HG02981 (cell line): ENCODE measurements at regions not wholly inside any gene's neighbourhood (a gene's known extent, or its start where the extent isn't known, plus 50 kb on each side); places are given as distances from the start of the nearest gene placed in this dataset.
"Not testable (repeated sequence)": the region's sequence is repeated elsewhere in the genome, so short reads cannot be mapped to it uniquely, and the experiment has no call there.

Experiments used
- ATAC-seq: cut with Tn5 transposase; IDR thresholded peaks from one replicate; pipeline ENCODE4 v1.9.1; 2021; ENCODE audit warnings: mild to moderate bottlenecking, moderate library complexity; ENCODE audit not compliant: unreplicated experiment

DNA sequence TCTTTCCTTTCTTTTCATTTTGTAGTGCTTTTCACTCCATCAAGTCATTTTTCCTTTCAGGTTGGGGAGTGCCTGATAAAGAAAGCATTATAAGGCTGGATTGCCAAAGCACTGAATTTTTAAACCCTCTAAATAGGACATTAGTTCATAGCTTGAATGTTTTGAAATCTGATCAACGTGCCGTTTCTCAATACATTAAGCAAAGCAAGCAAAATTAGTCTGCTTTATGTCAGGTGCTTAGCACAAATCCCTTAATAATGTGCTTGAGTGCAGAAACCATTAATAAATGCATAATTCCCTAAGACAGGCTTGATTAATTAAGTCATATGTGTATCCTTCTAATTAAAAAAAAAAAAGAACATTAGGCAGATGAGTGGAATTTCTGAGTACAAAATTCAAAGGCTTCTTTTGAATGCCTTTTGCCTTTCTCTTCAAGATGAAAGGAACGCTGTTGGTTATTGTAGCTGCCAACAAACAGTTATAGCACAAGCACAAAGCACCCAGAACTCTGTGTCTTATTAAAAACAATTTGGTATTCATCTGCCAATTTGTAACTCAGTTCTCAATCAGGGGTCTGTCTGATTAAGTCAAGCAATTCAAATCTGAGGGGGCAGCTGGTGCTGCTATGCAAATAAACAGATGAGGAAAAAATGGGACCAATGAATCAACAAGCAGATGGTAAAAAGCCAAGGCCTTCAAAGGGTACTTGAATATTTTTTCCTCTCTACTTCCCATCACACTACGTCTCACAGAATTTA, 233.7 kb downstream of the TLE1 start:
- no peak for ATAC-seq

DNA sequence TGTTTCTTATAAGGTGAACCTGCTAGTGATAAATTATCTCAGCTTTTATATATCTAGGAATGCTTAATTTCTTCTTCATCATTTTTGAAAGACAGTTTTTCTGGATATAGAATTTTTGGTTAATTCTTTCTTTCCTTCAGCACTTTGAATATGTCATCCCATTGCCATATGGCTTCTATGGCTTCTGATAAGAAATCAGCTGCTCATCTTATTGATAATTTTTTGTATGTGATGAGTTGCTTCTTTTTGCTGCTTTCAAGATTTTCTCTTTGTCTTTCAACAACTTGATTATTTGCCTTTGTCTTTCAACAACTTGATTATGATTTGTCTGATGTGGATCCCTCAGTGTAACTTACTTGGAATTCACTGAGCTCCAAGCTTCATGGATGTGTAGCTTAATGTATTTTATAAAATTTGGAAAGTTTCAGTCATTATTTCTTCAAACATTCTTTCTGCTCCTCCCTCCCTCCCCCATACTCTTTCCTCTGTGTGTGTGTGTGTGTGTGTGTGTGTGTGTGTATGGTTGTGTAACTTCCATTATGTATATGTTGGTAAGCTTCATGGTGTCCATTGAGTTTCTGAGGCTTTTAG, 243.9 kb downstream of the TLE1 start:
- ATAC-seq, result no peak

DNA sequence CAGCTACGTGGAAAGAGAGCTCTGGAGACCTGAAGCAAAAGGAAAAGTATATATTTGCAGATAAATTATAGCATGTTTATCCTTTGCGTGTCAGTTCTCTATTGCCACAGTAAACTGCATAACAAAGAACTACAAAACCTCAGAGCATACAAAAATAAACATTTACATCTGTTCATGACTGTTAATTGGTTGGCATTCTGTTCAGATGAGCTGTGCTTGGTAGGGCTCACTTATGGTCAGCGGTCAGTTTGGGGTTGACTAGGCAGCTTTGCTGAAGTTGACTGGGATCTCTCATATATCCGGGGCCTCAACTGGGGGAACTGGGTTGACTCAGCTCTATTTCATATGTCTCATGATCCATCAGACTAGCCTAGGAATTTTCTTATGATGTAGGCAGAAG, 257.7 kb downstream of the TLE1 start:
- no peak for ATAC-seq

DNA sequence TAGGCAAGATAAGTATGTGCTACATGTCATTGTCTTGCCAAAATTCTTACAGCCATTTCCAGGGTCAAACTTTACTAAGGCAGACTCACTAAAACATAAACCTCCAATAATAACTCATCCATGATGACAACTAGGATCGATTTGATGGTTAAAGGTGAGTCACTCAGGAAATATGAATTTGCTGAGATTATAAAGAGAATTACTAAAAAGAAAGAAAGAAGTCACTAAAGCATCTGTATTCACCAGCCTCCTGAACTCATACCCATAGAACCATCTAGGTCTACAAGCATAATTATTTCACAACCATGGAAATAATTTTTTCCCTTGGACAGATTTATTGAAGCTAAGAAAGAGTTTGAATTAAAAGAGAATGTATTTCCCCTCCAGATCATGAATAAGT, 258.6 kb downstream of the TLE1 start:
- ATAC-seq, result no peak

DNA sequence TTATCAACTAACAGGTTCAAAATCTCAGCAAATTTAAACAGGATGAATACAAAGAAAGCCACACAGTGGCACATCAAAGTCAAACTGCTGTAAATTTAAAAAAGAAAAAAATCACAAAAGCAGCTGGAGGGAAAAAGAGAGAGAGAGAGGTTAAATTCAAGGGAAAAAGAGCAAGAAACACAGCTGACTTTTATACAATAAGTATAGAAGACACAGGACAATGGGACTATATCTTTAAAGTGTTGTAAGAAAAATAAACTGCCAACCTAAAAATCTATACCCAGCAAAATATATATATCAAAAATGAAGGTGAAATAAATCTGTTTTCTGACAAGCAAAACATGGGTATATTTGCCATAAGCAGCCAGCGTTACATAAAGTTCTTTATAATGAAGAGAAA, 261.5 kb downstream of the TLE1 start:
- no peak for ATAC-seq

DNA sequence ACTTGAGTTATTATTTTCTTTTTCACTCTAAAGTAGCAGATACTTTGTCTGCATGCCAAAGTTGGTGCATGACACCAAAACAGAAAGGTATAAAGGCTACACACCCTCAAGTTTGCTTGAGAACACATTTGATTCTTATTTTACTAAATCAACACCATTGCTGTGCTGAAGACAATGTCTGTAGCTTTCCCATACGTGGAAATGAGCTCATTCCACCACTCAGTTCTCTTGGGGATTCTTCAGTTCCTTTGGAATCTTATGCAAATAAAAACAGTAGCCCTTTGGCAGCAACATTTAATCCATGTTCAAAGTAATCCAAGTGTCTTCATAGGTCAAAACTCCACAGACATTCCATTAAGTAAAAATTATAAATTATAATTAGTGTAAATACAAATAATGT, 264.9 kb downstream of the TLE1 start:
- ATAC-seq, result no peak

DNA sequence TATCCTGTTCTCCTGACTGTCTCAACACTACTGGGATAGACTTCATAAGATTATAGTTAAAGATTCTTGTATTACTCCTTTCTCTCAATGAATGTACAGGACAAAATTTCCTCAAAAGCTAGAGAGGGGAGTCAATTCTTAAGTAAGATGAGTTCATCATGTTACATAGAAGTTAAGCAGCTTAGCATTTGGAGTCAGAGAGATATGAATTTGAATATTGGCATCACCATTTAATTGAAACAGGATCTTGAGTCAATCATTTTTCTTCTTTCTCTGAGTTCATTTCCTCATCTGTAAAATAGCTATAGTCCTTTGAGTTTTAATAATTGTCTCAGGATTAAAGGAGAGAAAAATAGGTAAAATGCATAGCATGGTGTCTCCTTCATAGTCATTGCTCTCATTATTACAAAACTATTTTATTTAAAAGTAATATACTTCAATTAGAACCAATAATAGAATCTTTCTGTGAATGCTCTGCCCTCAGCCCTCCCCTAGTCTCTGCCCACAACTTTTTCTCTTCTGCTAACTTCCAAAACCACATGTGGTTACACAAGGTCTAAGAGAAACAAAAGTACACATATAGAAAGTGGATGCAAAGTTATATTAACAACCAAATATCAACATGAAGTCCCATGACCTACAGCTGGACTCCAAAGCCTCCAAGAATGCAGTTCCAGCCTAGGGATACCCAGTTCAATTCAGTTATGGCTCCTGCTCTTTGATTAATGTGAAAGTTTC, 265.6 kb downstream of the TLE1 start:
- no peak for ATAC-seq

DNA sequence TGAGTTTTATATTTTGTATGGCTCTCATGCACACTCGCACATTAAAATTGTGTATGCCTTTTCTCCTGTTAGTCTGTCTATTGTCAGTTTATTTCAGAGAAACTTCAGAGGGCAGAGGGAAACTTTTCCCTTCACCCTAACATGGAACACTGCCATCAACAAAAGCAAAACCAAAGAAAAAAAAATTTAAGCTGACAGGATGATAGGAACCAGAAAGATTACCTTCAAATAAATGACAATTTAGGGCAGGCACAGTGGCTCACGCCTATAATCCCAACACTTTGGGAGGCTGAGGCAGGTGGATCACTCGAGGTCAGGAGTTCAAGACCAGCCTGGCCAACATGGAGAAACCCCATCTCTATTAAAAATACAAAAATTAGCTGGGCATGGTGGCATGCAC, 268.3 kb downstream of the TLE1 start:
- ATAC-seq, result not testable (repeated sequence)

DNA sequence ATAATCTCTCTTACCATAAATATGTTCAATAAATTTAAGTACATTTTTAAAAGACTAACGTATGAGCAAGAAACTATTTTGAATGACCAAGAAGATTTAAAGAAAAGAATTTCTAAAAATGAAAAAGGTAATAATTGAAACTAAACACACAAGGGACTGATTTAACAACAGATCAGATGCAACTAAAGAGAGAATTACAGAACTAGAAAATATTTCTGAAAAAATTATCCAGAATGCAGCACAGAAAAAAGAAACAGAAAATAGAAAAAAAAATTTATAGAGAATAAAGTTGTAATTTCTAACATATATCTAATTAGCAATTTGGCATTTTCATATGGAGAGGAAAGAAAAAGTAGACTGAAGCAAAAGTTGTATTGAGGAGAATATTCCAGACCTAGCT, 269.3 kb downstream of the TLE1 start:
- no peak for ATAC-seq

DNA sequence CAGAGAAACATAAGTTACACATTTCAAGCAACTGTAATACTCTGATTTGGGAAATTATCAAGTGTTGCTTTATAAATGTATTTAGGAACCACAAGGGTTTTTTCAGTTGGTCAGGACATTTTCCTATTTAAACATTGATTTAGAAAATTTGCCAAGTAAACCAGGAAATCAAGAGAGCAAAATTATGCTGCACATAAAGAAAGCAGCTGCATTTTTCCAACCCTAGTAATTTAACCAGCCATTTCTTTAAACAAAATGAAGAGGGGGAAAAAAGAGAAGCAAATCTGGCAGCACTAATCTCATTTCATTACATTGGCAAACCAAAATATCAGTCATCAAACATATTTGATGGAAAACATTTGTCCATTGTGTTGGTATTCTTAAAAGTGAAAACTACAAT, 271.4 kb downstream of the TLE1 start:
- no peak for ATAC-seq

DNA sequence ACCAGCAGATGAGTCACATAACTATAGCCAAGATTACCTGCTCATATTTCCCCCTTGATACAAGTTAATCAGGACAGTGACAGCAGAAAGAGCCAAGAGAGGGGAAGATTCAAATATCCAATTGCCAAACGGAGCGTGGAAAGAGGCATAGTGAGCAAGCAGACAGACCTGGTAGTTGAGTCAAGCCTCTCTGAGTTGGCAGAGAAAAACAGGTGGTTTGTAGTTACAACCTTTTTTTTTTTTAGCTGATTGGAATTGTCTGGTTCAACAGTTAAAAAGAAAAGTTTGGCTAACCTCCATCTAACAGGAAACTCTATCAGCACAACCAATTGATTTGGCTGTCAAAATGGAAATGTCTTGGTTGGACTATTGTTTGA, 272.1 kb downstream of the TLE1 start:
- ATAC-seq, result no peak

DNA sequence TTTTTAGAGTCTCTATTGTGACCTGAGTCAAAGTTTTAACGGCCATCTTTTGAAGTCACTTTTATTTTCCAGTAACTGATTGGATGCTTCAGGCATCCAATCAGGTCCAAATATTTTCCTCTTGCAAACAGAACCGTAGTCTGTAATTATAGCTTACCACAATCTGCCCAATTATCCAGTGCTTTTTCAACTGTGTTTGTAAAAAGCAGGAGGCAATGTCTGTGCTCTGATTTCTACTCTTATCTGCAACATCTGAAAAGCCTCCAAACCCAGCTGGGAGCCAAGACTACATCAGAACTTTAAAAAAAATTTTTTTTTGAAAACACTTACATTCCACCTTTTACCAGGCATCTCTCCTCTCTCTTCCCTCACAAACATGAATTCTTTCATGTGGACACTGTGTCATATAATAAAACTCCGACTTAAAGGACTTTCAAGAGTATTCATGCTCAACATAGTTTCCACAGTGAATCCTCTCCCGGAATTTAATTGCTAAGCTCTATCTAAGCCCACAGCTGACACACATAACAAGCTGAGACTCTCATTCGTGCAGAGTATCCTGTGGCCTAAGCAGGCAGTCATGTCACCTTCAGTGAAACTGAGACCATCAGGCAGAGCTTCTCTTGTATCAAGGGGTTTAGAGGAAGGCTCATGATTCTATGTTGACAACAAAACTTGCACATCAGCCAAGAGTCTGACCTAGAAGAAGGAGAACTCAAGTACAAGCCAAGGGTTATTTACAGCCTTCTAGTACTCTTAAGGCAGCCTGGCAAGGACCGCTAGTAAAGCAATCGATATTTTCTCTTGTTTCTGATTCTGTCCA, 272.7 kb downstream of the TLE1 start:
- no peak for ATAC-seq

DNA sequence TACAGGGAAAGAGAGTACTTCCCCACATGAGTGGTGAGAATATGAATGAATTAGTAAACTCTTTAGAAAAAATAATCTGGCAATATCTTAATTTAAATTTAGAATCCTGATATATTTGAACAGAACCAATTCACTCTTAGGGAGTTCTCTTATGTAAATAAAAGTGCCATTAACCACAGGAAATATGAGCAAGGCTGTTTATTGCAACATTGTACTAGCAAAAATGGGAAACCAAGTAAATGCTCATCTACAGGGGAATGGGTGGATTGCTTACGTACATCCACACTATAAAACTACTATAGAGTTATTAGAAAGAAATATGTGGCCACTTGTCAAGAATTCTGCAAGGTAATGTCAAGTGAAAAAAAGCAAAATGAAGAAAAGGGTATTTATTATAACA, 274.5 kb downstream of the TLE1 start:
- no peak for ATAC-seq

DNA sequence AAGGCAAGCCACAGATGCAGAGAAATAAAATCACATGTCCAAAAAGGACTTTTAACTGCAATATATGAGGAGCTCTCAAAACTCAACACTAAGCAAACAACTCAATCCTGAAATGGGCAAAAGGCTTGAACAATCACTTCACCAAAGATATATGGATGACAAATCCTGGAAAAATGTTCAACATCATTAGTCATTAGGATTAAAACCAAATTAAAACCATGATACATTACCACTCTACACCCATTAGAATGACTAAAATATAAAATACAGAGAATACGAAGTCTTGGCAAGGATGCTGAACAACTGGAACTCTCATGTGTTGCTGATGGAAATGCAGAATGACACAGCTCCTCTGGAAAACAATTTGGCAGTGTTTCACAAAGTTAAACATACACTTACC, 277.4 kb downstream of the TLE1 start:
- ATAC-seq, result no peak

DNA sequence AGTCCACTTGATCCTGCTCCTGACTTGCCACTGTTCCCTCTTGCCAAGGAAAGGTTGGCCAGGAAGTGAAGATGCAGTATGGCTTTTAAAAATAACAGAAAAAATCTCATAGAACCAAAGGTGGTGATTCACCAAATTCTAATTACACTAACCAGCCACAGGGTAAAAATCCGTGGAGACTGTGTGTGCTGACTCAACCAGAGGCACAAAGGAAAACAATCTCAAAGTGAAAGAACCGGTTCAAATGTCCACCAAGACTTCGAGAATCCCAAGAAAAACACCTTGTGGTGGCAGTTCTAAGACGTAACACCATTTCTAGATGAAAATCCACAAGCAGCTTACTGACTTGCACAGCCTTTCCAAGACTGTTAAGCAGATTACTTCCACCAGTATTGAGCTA, 279.1 kb downstream of the TLE1 start:
- no peak for ATAC-seq

DNA sequence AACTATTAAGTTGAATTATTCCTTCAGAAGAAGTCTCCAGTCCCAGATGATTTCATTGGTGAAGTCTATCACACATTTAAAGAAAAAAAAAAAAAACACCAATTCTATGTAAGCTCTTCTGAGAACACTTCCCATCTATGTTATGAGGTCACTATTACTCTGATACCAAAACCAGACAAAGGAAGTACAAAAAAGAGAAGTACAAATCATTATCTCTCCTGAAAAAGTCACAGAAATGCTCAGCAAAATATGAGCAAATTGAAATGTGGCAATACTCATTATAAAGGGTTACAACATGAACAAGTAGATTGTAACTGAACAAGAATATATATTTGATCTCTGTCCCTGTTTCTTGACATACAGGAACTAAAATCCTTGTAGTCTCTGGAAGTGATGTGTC, 280.4 kb downstream of the TLE1 start:
- no peak for ATAC-seq

DNA sequence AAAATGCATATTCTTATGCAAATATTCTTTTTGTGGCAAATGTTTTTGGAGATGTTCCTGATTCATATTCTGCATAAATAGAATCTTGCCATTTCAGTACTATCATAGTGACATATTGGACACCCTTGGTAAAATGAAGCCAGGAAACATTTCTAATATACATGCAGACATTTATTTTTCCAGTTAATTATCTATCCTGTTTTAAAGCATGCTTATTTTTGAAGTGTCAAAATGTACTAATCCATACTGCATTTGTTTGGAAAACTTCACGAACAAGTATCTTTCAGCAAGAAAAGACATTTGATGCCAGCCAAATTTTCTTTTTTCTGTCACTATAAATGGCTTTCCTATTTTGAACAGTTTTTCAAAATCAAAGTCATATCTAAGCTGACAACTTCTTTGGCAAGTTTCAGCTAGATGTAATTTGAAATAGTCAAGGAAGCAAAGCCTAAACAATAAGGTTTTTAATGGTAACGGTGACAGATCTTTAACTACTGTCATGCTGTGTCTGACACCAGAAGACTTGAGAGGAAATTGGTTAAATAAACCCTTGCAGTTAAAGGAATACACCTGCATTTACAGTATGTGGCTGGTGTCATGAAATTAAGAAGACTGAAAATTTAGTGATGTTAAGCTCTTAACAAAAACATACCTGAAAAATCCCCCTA, 284.3 kb downstream of the TLE1 start:
- no peak for ATAC-seq

DNA sequence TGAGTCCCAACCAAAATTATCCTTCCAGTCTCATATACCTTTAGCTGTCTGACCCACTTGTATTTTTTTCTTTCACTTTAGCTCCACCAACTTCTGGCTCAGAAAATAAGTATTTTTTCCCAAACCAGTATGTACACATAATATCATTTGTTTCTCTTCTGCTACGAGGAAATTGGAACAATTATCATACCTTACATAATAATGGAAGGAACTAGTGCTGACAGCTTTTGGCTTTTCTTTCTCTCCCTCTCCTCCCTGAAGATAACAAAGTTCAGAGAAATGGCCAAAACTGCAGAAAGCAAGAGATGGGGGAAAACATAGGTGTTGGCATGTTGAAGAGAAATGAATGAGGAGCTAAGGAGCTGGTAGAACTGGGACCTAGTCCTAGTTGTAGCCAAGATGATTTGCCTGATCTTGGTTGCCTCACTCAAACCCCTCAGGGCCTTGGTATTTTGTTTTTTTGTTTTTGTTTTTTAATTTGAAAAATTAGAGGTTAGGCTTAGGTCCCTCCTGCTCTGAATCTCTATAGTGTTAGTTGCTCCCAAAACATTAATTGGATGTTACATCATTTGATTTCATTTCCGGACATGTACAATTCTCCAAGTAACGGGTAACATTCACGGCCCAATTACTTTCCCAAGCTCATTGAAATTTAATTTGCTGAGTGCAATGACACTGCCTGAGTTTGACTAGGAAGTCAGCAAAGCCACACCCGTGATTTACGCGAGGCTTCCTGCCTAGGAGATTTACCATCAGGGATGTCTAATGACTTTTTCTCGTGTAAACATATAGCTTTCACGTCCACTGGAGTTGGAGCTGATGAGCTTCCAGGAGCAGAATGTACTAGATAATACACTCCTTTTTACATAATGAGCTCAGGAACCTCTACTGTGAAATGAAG, 291.6 kb downstream of the TLE1 start:
- ATAC-seq, result no peak

DNA sequence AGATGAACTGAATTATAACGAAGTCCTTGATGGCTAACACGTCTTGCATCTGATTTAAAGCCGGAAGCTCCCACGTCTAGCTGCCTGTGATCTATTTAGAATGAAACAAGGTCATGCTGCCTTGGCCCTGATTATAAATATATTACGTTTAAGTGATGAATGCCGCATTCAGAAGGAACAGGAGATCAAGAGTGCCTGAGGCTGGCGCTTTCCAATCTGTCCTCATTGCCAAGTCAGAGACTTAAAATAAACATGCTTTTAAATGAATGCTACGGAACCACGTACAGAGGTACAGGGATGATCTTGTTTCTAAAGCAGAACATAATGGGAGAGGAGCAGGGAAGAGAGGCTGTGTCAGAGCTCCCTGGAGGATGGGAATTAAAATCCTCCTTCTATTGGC, 292.8 kb downstream of the TLE1 start:
- ATAC-seq, result no peak

DNA sequence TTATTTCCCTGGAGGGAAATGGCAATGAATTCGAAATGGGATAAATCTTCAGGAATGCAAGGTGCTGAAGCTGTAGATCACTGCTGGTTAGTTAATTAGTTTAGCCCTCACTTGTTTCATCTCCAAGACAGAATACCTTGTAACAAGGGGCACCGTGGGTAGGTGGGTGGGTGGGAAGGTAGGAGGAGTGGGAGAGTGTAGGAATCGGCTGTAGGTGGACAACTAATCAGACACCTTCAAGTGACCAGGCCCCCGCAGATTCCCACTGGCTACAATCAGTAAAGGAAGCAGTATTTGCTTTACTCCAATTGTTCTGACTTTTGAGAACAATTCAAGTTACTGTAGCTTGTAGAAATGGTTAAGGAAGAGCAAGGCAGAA, 293.7 kb downstream of the TLE1 start:
- ATAC-seq, result no peak
